ENCODE measurements at regions not wholly inside any gene's neighbourhood (a gene's known extent, or its start where the extent isn't known, plus 50 kb on each side); places are given as distances from the start of the nearest gene placed in this dataset.

DNA sequence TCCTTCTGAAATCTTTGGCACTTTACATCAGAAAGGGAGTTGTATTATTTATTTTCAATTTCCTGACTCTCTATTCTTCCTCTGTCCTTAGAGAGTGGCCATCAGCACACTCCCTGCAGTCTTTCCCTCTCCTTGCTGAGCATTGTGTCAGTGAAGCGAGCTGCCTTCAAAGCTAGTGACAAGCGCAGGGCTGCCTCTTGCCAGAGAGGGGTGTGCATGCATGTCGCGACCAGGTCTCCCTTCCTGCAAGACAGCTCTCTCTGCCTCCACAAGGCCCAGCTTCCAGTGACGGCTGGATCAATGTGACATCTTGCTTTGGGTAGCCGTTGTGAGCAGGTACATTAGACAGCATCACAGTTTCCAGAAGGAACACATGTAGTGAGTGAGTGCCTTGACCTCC is 810.9 kb upstream of the TENM3 start:
- intact Hi-C loops (cut with DNase I) = no loop called here
- no peak for ATAC-seq
- no peak for DNase-seq (ENCODE audit: low spot score)

DNA sequence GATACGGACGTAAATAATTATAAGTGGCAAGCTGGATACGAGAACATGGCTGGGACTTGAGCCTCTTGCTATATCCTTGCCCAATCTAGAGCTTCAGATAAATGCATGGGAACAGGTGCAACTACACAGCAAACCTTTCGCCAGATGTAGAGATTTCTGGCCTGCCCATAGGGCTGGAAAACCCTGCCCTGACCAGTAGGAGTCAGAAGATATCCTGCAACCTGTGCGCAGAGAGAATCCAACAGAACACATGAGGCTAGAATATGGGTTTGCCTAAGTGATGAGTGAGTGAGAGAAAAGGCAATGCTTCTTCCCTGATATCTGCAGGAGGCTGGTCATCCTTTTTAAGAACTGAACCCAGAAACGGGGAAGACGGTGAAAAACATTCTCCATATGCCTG is 805.3 kb upstream of the TENM3 start:
- intact Hi-C loops (cut with DNase I) = no loop called here
- no peak for ATAC-seq
- DNase-seq (ENCODE audit: low spot score) = no peak

DNA sequence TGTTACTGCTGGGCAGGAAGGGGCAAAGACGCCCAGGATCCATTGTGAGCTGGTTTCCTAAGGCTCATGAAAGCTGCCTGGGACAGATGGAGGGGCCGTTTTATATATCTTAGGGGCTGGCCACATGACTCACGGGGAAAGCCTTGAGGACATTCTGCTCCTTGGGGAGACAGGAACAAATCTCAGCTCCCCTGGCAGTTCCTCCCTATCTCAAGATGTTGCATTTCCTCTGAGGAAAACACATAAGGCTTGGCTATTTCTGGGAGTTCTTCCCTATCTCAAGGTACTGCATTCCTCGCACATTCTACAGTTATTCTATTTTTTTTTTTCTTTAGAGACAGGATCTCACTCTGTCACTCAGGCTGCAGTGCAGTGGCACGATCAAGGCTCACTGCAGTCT is 804.6 kb upstream of the TENM3 start:
- DNase-seq (ENCODE audit: low spot score) (no peak), ATAC-seq (no peak)
- intact Hi-C loops (cut with DNase I) = no loop called here

DNA sequence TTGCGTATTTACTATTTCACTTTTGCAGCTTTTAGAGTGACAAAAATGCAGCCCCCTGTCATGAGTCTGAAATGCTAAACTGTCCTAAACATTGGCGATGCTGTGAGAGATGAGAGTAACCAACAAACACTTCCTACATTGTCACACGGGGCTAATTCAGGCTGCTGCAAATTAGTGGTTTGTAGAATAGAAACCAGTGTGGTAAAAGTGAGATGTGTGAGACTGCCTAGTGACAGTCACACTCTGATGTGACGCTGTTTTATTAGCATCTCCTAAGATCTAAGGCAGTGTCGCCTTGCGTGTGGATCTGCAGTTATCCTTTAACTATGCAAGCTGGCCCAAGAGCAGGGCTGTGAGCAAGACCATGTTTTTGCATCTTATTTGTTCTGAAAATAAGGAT is 800.2 kb upstream of the TENM3 start:
- intact Hi-C loops (cut with DNase I) = no loop called here
- no peak for ATAC-seq

DNA sequence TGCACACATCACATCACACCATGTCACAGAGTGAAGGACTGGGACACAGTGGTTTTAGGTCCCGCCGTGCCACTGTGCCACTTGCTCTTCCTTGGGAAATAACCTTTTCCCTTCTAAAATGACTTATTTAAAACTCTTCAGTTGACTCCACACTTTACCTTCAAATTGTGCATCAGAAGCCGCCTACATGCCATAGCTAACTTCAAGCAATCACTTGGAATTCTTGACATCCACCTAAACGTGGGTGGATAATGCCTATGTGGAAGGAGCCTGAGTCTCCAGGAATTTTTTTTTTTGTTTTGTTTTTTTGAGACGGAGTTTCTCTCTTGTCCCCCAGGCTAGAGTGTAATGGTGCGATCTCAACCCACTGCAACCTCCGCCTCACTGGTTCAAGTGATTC is 777.4 kb upstream of the TENM3 start:
- no peak for ATAC-seq
- intact Hi-C loops (cut with DNase I) = no loop called here
- no peak for DNase-seq (ENCODE audit: low spot score)

More for the DNA sequence above, 800.2 kb upstream of the TENM3 start:
- DNase-seq (ENCODE audit: low spot score) = no peak

DNA sequence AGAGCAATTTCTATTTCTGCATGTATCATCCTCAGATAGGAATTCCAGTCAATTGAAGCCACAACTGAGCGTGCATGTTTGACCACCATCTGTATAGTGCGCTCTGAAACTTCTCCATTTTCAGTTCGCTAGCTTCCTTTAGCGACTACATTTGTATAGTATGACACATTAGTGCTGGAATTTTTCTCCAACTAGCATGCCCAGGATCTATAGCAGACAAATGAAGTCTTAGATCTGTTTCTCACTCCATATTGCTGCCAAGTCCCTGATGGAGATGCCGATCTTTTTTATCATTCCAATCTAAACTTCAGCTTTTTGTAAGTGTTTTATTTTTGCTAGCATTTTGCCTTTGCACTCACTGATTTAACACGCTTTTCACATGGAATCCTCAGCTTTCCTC is 774.8 kb upstream of the TENM3 start:
- DNase-seq (ENCODE audit: low spot score) (no peak), ATAC-seq (no peak)
- intact Hi-C loops (cut with DNase I) = no loop called here

DNA sequence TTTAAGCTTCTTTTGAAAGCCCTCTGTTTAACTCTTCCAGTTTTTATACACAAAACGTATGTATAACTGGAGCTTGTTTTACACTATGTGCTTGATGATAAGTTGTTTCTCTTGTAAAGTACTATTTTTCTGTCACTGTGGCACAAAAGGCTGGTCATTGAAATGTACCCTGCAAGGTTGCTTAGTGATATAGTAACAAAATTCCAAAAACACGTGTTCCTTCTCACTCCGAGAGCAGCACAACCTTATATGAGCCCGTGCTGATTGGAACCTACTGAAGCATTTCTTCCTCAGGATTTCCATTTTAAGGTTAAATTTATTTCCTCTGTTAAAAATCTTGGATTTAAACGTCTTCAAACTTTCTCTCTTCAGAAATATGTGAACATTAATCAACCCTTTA is 772.9 kb upstream of the TENM3 start:
- ATAC-seq (no peak), DNase-seq (ENCODE audit: low spot score) (no peak)
- intact Hi-C loops (cut with DNase I) = no loop called here

DNA sequence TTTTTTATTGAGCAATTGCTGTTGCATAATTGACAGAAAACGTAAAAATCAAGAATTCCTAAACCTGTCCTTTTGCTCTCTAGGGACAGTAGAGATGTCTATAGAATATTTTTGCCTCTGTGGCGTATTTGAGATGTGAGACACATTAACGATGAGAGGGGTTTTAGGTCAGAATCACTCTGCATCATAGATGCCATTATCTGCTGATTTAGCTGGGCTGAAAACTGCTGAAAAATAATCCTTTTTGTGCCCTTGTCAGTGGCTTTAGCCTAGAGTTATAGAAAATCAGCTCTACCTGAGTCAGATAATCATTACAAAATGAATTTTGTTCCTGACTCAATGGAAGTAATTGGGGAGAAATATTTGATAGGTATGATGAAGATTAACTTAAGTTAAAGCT is 767.8 kb upstream of the TENM3 start:
- DNase-seq (ENCODE audit: low spot score) = no peak
- intact Hi-C loops (cut with DNase I) = no loop called here
- no peak for ATAC-seq

DNA sequence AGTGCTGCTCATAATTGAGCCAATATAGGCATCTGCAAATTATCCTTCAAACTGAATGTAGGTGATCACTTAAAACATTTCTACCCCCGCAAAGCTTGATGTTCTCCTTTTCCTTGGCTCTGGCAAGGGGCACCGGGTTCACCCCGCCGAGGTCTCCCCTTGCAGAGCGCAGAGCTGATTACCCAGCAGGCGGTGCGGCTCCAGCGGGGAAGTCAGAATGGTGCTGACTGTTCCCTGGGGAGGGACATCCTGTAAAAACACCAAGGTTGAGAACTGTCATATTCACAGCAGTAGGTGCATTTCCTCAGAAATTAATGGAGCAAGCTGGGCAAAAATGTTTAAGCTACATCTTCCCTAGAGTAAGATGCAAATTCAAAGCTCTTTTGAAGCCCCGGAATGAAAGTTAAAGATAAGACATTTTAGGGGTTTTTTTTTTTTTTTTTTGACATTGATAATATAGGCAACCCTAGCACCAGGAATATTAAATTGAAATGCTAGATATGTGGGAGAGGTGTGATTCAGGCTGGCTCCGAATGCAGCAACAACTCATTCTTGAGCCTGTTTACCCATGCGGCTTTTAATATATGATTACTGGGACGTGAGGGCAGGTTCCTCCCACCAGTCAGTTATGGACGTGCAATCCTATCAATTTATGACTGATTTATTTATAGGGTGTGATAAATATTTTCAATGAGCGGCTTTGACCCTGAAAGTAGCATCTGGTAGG is 767.3 kb upstream of the TENM3 start:
- ATAC-seq = no peak

DNA sequence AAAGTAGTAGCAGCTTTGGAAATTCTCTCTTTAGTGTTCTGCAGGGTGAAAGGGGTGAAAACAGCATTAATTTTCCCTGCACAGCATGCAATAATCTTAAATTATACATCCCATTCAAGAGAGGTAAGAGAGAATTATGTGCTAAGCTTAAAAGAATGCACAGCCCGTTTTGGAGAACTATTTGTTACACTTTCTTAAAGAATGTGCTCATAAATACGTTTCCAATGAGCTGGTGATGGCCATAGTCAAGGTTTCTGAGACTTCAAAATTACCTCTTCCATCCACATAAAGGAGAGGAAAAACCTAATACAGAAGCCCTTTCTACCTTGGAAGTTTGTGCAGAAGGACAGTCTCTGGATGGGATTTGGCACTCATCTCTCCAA is 766.7 kb upstream of the TENM3 start:
- intact Hi-C loops (cut with DNase I) = no loop called here
- no peak for DNase-seq (ENCODE audit: low spot score)
- ATAC-seq = no peak

More for the DNA sequence above, 767.3 kb upstream of the TENM3 start:
- no peak for DNase-seq (ENCODE audit: low spot score)
- intact Hi-C loops (cut with DNase I) = no loop called here

DNA sequence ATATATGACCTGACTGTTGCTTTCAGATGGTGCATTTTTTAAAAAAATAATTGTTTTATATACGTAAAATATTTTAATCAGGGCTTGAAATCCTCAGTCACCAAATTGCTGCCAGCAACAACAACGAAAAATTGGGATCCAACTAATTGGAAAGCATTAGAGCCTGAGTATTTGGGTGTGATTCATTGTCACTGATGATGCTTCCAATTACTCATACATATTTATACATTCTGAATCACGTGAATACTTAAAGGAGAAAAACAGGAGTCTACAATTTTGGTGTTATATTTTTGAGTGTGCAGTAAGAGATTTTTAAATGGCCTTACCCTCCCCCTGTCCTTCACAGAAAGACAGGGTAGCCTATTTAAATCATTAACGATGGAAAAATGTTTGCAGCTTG is 765.6 kb upstream of the TENM3 start:
- DNase-seq (ENCODE audit: low spot score) (no peak), ATAC-seq (no peak)
- intact Hi-C loops (cut with DNase I) = no loop called here

DNA sequence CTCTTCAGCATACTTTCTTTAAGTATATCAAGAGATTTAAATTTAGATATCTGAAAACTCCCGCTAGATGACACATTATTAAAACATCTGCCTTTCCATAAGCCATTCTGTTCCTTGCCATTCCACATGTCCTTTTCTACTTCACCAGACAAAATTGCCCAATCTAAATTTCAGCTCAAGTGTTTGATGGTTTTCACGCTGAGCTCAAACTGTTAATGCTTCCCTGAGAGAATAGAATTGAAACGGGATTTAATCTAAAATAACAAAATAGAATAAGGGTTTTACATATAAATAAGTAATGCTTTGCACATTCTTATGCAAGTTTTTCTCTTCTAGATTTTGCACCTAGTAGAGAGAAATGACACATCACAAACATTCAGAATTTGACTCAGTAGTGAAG is 764.5 kb upstream of the TENM3 start:
- ATAC-seq (no peak), DNase-seq (ENCODE audit: low spot score) (no peak)
- intact Hi-C loops (cut with DNase I) = no loop called here

DNA sequence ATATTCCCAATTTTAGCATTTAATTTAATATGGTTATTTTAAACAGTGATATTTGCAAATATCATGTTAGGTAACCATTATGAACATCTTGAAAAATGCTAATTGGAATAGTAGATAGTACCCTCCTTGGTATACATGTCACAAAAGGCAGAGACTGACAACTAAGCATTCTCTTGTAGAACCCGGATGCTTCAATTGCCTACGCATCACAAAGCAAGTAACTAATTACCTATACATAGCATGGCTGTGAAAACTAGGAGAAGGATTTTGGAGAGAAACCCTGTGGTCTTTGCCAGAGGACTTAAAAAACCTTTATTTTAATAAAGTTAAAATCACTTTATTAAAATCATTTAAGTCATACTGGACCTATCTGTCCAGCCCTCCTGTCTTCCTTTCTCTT is 764.1 kb upstream of the TENM3 start:
- intact Hi-C loops (cut with DNase I) = no loop called here
- ATAC-seq (no peak), DNase-seq (ENCODE audit: low spot score) (no peak)

DNA sequence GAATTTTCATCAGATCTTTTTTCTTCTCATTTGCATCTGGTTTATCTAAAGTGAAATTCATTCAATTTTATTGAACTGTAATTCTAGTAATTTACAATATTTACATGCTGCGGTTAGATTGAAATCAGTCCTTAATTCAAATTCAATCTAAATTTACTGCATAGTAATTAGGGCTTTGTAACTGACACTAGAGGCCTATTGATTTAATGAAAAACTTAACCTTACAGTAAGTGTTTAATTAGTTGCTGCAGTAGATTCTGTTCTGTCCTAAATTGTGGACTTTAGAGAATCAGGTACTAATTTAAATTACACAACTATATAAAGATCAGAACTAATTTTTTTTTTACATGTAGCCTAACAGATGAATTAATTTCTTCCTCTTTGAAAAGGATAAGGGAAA is 758.8 kb upstream of the TENM3 start:
- ATAC-seq (no peak), DNase-seq (ENCODE audit: low spot score) (no peak)
- intact Hi-C loops (cut with DNase I) = no loop called here

DNA sequence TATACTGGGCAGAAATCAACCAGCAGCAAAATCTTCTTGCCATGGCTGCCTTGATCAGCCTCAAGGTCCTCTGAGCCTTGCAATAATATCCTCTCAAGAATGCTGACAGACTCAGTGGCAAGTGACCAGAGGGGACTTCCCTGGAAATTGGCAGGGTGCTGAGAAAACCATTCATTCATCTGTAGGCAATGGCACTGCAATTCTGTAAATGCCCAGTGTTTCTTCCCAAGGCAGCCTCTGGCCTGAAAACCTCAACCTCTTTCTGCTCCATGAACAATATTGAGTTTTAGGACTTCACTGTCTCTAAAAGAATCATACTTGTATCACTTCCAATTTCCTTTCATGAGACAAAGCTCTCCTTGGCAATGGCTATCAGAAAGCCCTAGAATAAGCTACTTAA is 754.3 kb upstream of the TENM3 start:
- intact Hi-C loops (cut with DNase I) = no loop called here
- no peak for ATAC-seq
- no peak for DNase-seq (ENCODE audit: low spot score)

DNA sequence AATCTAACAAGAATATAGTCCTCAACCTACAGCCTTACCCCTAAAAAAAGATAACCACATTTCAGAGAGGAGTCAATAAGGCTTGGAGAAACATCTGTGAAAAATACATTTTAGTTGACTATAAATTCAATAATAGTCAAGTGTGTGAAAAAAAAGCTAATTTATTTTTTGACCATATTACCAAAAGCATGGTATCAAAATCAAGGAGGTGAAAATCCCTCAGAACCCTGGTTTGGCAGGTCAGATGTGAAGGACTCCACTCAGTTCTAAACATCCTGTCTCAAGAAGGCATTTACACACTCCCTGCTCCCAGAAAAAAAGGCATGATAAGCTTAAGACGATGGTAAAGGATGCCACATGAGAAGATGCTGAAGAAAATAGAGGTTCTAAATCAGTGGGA is 745.1 kb upstream of the TENM3 start:
- intact Hi-C loops (cut with DNase I) = no loop called here
- no peak for DNase-seq (ENCODE audit: low spot score)
- no peak for ATAC-seq

DNA sequence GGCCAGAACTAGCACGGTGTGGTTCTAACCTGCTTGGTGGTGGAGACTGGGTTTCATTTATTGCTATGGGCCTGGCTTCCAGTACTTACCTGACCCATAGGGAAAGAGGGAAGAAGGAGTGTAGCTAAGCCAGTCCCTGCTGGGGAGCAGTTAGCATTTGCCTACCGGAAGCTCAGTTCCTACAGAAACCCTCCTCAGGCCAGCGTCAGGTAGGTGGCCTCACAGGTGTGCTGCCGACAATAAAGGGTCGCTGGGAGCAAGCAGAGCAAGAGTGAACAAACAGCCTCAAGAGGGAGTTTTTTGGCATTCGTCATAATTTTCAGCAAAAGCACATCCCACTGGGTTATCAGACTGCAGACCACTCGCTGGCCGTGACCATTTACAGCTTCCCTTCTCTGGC is 740.6 kb upstream of the TENM3 start:
- ATAC-seq (no peak), DNase-seq (ENCODE audit: low spot score) (no peak)
- intact Hi-C loops (cut with DNase I) = no loop called here

DNA sequence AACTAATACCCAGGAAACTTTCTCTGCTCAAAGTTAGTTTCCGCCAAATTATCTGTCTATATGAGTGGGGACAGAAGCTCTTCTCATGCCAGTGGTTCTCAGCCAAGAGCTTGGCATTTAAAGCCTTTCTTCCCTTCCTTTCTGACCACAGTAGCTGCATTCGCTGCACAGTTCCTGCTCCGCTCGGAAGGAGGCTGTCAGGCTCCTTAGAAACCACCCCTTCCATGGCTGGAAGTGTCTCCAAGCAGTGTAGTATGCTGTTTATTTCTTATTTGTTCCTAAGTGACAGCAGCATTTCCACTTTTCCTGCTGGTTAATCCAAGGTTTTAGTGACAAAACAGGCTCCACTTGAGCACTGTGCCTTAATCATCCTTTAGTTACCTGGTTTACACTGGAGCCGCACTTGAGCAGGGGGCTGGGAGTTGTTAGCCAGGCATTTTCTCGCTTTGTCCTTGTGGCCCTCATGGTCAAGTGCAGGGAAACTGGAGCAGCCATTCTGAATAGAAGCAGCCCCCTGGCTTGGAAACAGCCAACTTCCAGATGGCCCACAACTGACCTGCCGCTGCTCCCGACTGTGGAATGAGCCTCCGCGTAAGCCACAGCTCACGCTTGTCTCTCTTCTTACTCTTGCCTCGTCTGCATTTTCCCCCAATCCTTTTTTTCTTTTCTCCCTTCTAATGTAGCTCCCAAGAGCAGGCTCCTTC is 739.4 kb upstream of the TENM3 start:
- intact Hi-C loops (cut with DNase I) = no loop called here
- DNase-seq (ENCODE audit: low spot score) (no peak), ATAC-seq (no peak)

DNA sequence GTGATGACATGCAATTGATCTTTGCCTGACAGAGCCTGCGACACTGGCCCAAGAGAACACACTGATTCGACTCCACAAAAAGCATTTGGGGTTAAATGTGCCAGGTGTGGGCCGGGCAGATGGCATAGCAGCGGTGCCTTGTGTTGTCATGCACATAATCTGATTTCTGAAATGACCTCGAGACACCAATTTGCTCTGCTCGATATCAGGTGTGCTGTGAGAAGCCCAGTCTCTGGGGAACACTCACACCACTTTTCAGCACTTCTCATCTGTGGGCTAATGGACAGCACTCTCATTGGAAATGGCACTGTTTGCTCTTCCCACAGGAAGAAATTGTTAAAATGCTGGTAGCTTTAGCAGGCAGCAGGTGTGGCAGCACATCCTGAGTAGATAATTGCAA is 738.3 kb upstream of the TENM3 start:
- no peak for DNase-seq (ENCODE audit: low spot score)
- no peak for ATAC-seq
- intact Hi-C loops (cut with DNase I) = no loop called here

DNA sequence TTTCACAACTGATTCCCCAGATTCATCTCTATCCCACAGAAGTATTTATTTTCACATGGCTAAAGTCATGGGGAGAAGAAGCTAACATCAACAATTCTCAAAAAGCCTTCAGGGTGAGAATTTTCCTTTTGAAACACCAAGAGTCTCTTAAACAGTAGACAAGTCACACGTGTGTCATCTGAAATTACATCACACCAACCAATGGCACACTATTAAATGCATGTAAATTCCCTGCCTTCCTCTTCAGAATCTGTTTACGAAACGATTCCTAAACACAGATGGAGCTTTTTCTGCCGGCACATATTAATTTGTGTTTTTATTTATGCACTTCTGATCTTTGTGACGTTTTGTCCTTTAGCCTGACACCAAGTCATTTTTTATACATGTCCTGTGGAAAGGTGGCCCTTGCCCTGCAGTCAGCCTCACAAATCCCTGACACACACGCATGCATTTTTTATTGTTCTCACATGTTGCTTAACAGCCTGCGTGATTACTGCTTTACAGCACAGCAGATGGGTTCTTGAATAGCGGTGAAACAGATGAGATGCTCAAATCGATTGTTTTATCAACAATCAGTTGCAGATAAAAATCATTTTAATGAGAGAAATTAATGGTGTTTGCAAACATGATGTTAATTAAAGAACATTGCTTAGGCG is 735.9 kb upstream of the TENM3 start:
- DNase-seq (ENCODE audit: low spot score) (no peak), ATAC-seq (no peak)
- intact Hi-C loops (cut with DNase I) = no loop called here

DNA sequence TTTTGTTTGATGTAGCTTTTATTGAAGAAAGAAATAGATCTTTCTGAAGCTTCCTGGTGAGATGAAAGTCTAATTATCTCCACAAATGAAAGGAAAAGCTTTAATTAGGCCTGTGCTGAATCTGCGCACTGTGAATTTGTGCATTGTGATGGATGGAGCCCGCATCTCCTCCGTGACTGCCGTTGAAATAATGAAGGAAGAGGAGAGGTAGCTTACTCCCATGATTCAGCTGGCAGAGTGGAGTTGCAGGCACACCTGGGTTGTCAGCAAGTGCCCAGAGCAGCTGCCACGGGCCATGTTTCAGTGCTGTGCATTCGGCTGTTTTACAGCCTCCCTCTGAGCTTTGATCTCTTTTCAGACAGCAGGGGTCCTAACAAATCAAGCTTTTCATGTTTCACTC is 735.3 kb upstream of the TENM3 start:
- intact Hi-C loops (cut with DNase I) = no loop called here
- DNase-seq (ENCODE audit: low spot score) = no peak

More for the DNA sequence above, 735.3 kb upstream of the TENM3 start:
- no peak for ATAC-seq
